PC-3 (cell line): ENCODE measurements at regions not wholly inside any gene's neighbourhood (a gene's known extent, or its start where the extent isn't known, plus 50 kb on each side); places are given as distances from the start of the nearest gene placed in this dataset.

Source experiments
- EZH2 ChIP-seq: fragments of 300-600 bp; sonication (generic); IDR thresholded peaks from one replicate; pipeline ENCODE4 v1.6.1; 2017; ENCODE audit warnings: antibody characterized with exemption, mild to moderate bottlenecking, low read length; ENCODE audit not compliant: unreplicated experiment
- EZH2phosphoT487 ChIP-seq: fragments of 300-600 bp; sonication (generic); IDR thresholded peaks from 2 replicates; pipeline ENCODE4 v1.6.1; 2018; ENCODE audit warnings: mild to moderate bottlenecking, antibody characterized with exemption, low read length, borderline replicate concordance
- TF ChIP-seq, protein P1 (sequence below): fragments of 300-600 bp; sonication (generic); conservative IDR thresholded peaks from 2 replicates; pipeline ENCODE4 v1.5.1; 2017; ENCODE audit warnings: antibody characterized with exemption, low read depth, mild to moderate bottlenecking, low read length

GRCh38 chrX:74023203-74023602 lies 170.7 kb upstream of the XIST start:
- TF ChIP-seq EZH2, result no peak
- TF ChIP-seq, protein P1, sequence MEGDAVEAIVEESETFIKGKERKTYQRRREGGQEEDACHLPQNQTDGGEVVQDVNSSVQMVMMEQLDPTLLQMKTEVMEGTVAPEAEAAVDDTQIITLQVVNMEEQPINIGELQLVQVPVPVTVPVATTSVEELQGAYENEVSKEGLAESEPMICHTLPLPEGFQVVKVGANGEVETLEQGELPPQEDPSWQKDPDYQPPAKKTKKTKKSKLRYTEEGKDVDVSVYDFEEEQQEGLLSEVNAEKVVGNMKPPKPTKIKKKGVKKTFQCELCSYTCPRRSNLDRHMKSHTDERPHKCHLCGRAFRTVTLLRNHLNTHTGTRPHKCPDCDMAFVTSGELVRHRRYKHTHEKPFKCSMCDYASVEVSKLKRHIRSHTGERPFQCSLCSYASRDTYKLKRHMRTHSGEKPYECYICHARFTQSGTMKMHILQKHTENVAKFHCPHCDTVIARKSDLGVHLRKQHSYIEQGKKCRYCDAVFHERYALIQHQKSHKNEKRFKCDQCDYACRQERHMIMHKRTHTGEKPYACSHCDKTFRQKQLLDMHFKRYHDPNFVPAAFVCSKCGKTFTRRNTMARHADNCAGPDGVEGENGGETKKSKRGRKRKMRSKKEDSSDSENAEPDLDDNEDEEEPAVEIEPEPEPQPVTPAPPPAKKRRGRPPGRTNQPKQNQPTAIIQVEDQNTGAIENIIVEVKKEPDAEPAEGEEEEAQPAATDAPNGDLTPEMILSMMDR, result no peak
- no peak for TF ChIP-seq EZH2phosphoT487
